ENCODE measurements at regions not wholly inside any gene's neighbourhood (a gene's known extent, or its start where the extent isn't known, plus 50 kb on each side); places are given as distances from the start of the nearest gene placed in this dataset.
A peak's percentile ranks its signal among the peaks of the same experiment; 100 is the strongest.

- TF ChIP-seq CTCF (IDR thresholded peaks at IDR 0.05) = no peak
- Mint-ChIP-seq H3K4me1 (ENCODE audit: low read depth) (peaks cover 32% of the 10 kb centered on the region), H3K9me3 (peaks cover 4% of the 10 kb centered on the region; the same call in 1 of the 2 replicates), H3K27me3 (ENCODE audit: insufficient read depth) (no peaks in the 10 kb centered on the region; the same call in 1 of the 2 replicates), H3K4me3 (no peak overlapping the region), H3K36me3 (ENCODE audit: low read depth) (peaks cover 5% of the 10 kb centered on the region; the same call in 1 of the 2 replicates), H3K27ac (no peak overlapping the region; the same call in 1 of the 2 replicates)
- DNase-seq = no peak
Observed at GRCh38 chr3:16759227-16759903, 125.4 kb upstream of the PLCL2 start.

GRCh38 chr3:16761571-16761970 lies 123.2 kb upstream of the PLCL2 start:
- peaks cover 4% of the 10 kb centered on the region; the same call in 1 of the 2 replicates for H3K9me3 Mint-ChIP-seq
- peak overlapping the region; percentile 78 for H3K27ac Mint-ChIP-seq
- H3K4me1 Mint-ChIP-seq (ENCODE audit: low read depth) = peaks cover 32% of the 10 kb centered on the region
- H3K36me3 Mint-ChIP-seq (ENCODE audit: low read depth) = peaks cover 5% of the 10 kb centered on the region; the same call in 1 of the 2 replicates
- no peak for TF ChIP-seq CTCF (IDR thresholded peaks at IDR 0.05)
- H3K27me3 Mint-ChIP-seq (ENCODE audit: insufficient read depth) = no peaks in the 10 kb centered on the region
- DNase-seq = peak; percentile 86
- peak overlapping the region; percentile 8; the same call in 1 of the 2 replicates for H3K4me3 Mint-ChIP-seq

DNA sequence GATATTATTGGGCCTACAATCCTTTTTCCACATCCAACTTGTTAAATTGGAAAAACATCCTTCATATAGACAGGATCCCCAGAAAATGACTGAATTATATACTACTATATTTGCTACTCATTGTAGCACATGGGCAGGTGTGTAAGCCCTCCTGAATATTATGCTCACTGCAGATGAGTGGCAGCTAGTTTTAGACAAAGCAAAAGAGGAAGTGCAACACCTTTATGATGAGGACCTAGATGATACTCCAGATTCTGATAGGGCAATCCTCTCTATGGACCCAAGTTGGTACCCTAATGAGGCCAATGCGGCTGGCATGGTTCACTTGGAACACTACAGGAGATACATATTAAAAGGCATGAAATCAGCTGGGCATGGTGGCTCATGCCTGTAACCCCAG lies 119.1 kb upstream of the PLCL2 start:
- DNase-seq = no peak
- Mint-ChIP-seq H3K9me3 (peaks cover 4% of the 10 kb centered on the region; the same call in 1 of the 2 replicates), H3K4me1 (ENCODE audit: low read depth) (peaks cover 25% of the 10 kb centered on the region), H3K27me3 (ENCODE audit: insufficient read depth) (no peaks in the 10 kb centered on the region; the same call in 1 of the 2 replicates), H3K36me3 (ENCODE audit: low read depth) (peaks cover 5% of the 10 kb centered on the region; the same call in 1 of the 2 replicates), H3K4me3 (no peak overlapping the region), H3K27ac (no peak overlapping the region)
- no peak for TF ChIP-seq CTCF (IDR thresholded peaks at IDR 0.05)

GRCh38 chr3:16767006-16767405 lies 117.7 kb upstream of the PLCL2 start:
- H3K9me3 Mint-ChIP-seq = peaks cover 4% of the 10 kb centered on the region; the same call in 1 of the 2 replicates
- no peak for TF ChIP-seq CTCF (IDR thresholded peaks at IDR 0.05)
- no peak overlapping the region for H3K4me3 Mint-ChIP-seq
- peaks cover 17% of the 10 kb centered on the region for H3K4me1 Mint-ChIP-seq (ENCODE audit: low read depth)
- H3K36me3 Mint-ChIP-seq (ENCODE audit: low read depth) = peaks cover 5% of the 10 kb centered on the region; the same call in 1 of the 2 replicates
- H3K27me3 Mint-ChIP-seq (ENCODE audit: insufficient read depth) = no peaks in the 10 kb centered on the region; the same call in 1 of the 2 replicates
- H3K27ac Mint-ChIP-seq = no peak overlapping the region
- no peak for DNase-seq

DNA sequence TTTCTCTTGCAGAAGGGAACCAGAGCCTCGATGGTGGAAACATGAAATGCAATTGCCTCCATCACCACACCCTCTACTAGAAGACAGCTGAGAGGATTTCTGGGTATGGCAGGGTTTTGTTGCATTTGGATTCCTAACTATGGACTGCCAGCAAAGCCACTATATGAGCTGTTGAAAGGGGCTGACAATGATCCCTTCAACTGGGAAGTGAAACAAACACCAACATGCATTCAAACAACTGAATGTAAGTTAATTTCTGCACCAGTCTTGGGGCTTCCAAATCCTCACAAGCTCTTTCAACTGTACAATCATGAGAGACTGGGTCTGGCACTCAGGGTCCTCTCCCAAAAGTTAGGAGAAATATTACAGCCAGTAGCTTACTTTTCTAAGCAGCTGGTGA lies 116.7 kb upstream of the PLCL2 start:
- no peak for DNase-seq
- Mint-ChIP-seq H3K27ac (no peak overlapping the region), H3K4me1 (ENCODE audit: low read depth) (peaks cover 13% of the 10 kb centered on the region), H3K27me3 (ENCODE audit: insufficient read depth) (no peaks in the 10 kb centered on the region; the same call in 1 of the 2 replicates), H3K9me3 (peaks cover 3% of the 10 kb centered on the region; the same call in 1 of the 2 replicates), H3K36me3 (ENCODE audit: low read depth) (peaks cover 5% of the 10 kb centered on the region; the same call in 1 of the 2 replicates), H3K4me3 (no peak overlapping the region)
- no peak for TF ChIP-seq CTCF (IDR thresholded peaks at IDR 0.05)

Data from HFFc6 (cell line).